Ureter (tissue), 1 donor: ENCODE measurements at regions not wholly inside any gene's neighbourhood (a gene's known extent, or its start where the extent isn't known, plus 50 kb on each side); places are given as distances from the start of the nearest gene placed in this dataset.

Source experiments
- DNase-seq: peaks from one replicate; pipeline ENCODE4 v3.0.0-alpha.2; 2020; ENCODE audit warnings: low spot score
- donor health status: DM: yes; HTN: yes; CAD: no.

- DNase-seq = no peak
Measured at GRCh38 chr4:160217352-160217751, 1114.5 kb downstream of the RAPGEF2 start.

- DNase-seq = no peak
Measured at GRCh38 chr4:160224049-160224448, 1121.2 kb downstream of the RAPGEF2 start.

GRCh38 chr4:160233141-160233540 is 1130.3 kb downstream of the RAPGEF2 start:
- no peak for DNase-seq

GRCh38 chr4:160235285-160235684 is 1132.4 kb downstream of the RAPGEF2 start:
- no peak for DNase-seq

GRCh38 chr4:160235771-160236170 is 1132.9 kb downstream of the RAPGEF2 start:
- no peak for DNase-seq

- no peak for DNase-seq
Measured at GRCh38 chr4:160238790-160239189, 1135.9 kb downstream of the RAPGEF2 start.

- no peak for DNase-seq
Measured at GRCh38 chr4:160247091-160247656, 1144.3 kb downstream of the RAPGEF2 start.

GRCh38 chr4:160251522-160252170 is 1148.8 kb downstream of the RAPGEF2 start:
- DNase-seq = no peak

- no peak for DNase-seq
Measured at GRCh38 chr4:160257318-160257717, 1154.4 kb downstream of the RAPGEF2 start.

- no peak for DNase-seq
Measured at GRCh38 chr4:160265014-160265413, 1162.1 kb downstream of the RAPGEF2 start.

- DNase-seq = no peak
Measured at GRCh38 chr4:160265836-160266235, 1163.0 kb downstream of the RAPGEF2 start.

GRCh38 chr4:160276785-160277325 is 1174.0 kb downstream of the RAPGEF2 start:
- DNase-seq = no peak

GRCh38 chr4:160283081-160283480 is 1180.2 kb downstream of the RAPGEF2 start:
- DNase-seq = no peak

GRCh38 chr4:160284516-160284915 is 1181.6 kb downstream of the RAPGEF2 start:
- no peak for DNase-seq

GRCh38 chr4:160286051-160286450 is 1183.2 kb downstream of the RAPGEF2 start:
- DNase-seq = no peak

GRCh38 chr4:160296476-160296875 is 1193.6 kb downstream of the RAPGEF2 start:
- no peak for DNase-seq

GRCh38 chr4:160299177-160299576 is 1196.3 kb downstream of the RAPGEF2 start:
- no peak for DNase-seq

- no peak for DNase-seq
Measured at GRCh38 chr4:160299608-160300007, 1196.7 kb downstream of the RAPGEF2 start.

- DNase-seq = no peak
Measured at GRCh38 chr4:160316036-160316435, 1213.2 kb downstream of the RAPGEF2 start.

GRCh38 chr4:160318567-160319220 is 1215.8 kb downstream of the RAPGEF2 start:
- no peak for DNase-seq

GRCh38 chr4:160319221-160319867 is 1216.5 kb downstream of the RAPGEF2 start:
- no peak for DNase-seq

- DNase-seq = no peak
Measured at GRCh38 chr4:160319868-160320260, 1217.0 kb downstream of the RAPGEF2 start.

GRCh38 chr4:160326110-160326509 is 1223.2 kb downstream of the RAPGEF2 start:
- DNase-seq = no peak
